Activated T-helper 2 cell treated with anti-CD3 and anti-CD28 coated beads, Interferon-gamma antibody, Interleukin-2, Interleukin-4, amounts not matched to agents 10 μg/mL and 5 μg/mL and 100 μg/mL, durations not matched to agents 14 hours and 24 hours and 36 hours (primary cell): ENCODE measurements at regions not wholly inside any gene's neighbourhood (a gene's known extent, or its start where the extent isn't known, plus 50 kb on each side); places are given as distances from the start of the nearest gene placed in this dataset.

ENCODE experiments used
- DNase-seq: peaks from one replicate; pipeline ENCODE4 v3.0.0; 2021; ENCODE audit warnings: low spot score
- H3K27ac Mint-ChIP-seq: one replicate; pipeline ENCODE4 v1.8.0; 2021; ENCODE audit warnings: mixed read lengths
- H3K27me3 Mint-ChIP-seq: one replicate; pipeline ENCODE4 v1.8.0; 2021; ENCODE audit warnings: low read depth, mixed read lengths
- H3K36me3 Mint-ChIP-seq: one replicate; pipeline ENCODE4 v1.8.0; 2021; ENCODE audit warnings: low read depth, mixed read lengths
- H3K4me1 Mint-ChIP-seq: one replicate; pipeline ENCODE4 v1.8.0; 2021; ENCODE audit warnings: low read depth, mixed read lengths
- H3K4me3 Mint-ChIP-seq: one replicate; pipeline ENCODE4 v1.8.0; 2021; ENCODE audit warnings: low read depth, mild to moderate bottlenecking, moderate library complexity, mixed read lengths
- H3K9me3 Mint-ChIP-seq: one replicate; pipeline ENCODE4 v1.8.0; 2021; ENCODE audit warnings: mixed read lengths
- intact Hi-C: fragments of 100-400 bp; cut with micrococcal nuclease; formaldehyde crosslinking; loops from one replicate; pipeline ENCODE4 v1.15.1; 2023

DNA sequence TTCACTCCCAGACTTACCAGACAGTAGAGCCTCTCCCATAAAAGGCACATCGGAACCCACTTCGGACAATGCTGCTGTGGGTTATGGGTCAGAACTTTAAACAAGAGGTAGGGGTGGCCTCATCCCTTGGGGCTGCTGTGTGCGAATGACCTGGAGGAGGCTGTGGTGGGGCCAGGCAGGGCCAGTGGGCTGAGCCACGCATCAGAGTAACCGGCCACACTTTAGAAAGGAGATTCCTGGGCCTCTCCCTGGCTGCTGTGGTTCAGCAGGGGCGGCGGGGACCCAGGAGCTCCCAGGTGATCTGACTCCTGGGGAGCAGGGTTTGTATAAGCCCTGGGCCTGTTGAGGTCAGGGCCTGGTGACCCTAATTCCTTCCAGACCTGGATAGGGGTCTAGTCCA is 110.2 kb upstream of the C1orf174 start:
- Mint-ChIP-seq H3K4me3 (no peak overlapping the region), H3K36me3 (no peaks in the 10 kb centered on the region), H3K9me3 (peaks cover 15% of the 10 kb centered on the region), H3K27me3 (no peaks in the 10 kb centered on the region), H3K4me1 (no peaks in the 10 kb centered on the region), H3K27ac (no peak overlapping the region)
- intact Hi-C loops: no loop called here
- no peak for DNase-seq

DNA sequence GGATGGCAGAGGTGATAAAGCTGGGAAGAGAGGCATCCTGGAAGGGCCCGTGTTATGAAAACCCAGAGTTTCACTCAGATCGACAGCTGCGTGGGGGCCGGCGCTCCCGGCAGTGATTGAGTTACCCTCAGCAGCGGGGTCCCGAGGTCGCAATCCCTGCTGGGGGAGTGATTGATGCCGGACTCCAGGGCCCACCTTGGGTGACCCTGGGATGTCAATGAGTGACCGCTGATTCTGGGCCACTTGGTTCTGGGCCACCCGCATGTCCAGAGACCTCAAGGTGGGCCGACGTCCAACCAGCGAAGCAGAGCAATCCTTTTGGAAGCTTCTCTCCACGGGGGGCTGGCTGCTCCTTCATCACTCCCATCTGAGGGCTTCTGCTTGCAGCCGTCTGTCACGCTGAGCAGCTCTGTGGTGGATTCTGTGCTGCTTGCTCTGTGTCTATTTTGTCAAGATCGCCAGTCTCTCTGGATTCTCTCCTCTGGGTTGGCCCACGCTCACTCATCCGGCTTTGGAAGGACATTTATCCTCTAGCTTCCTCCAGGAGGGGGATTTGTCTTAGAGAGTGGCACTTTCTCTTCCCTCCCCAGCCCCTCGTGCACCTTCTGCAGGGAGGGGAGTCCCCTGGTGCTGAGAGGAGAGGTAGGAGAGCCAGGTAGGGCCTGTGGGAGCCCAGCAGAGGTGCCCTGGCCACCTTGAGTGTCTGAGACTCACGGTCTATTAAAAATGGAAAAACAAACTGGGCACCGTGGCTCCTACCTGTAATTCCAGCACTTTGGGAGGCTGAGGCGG is 110.9 kb upstream of the C1orf174 start:
- DNase-seq: no peak
- Mint-ChIP-seq H3K9me3 (peaks cover 15% of the 10 kb centered on the region), H3K4me1 (no peaks in the 10 kb centered on the region), H3K27me3 (no peaks in the 10 kb centered on the region), H3K27ac (no peak overlapping the region), H3K4me3 (no peak overlapping the region), H3K36me3 (no peaks in the 10 kb centered on the region)
- intact Hi-C loops: no loop called here

DNA sequence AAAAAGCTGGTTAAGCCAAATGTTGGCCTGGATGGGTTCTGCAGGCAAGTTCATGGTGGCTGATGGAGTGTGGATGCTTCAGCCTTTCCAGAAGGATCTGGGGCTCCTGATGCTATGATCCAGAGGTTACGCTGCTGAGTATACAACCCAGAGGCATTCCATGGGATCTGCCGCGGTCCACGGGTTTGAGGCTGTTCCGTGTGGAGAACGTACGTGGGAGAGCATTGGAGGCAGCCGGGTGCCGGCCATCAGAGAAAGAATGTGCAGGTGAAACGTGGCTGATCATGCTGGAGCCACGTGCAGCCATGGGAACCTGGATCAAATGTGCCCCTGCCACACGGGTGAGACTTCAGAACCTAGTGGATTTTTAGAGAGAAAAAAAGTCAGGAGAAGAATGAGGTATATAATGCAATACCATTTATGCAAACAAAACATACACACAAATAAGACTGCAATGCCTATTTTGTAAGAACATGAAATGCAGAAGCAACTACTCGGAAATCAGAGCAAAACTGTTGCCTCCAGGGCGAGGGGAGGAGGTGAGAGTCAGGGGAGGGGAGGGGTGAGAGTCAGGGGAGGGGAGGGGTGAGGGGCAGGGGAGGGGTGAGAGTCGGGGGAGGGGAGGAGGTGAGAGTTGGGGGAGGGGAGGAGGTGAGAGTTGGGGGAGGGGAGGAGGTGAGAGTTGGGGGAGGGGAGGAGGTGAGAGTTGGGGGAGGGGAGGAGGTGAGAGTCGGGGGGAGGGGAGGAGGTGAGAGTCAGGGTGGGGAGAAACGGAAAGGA is 116.5 kb upstream of the C1orf174 start:
- no peak overlapping the region for H3K4me3 Mint-ChIP-seq
- no peaks in the 10 kb centered on the region for H3K4me1 Mint-ChIP-seq
- H3K9me3 Mint-ChIP-seq: no peaks in the 10 kb centered on the region
- no peak for DNase-seq
- no peaks in the 10 kb centered on the region for H3K27me3 Mint-ChIP-seq
- intact Hi-C loops: no loop called here
- H3K27ac Mint-ChIP-seq: no peak overlapping the region
- H3K36me3 Mint-ChIP-seq: no peaks in the 10 kb centered on the region

DNA sequence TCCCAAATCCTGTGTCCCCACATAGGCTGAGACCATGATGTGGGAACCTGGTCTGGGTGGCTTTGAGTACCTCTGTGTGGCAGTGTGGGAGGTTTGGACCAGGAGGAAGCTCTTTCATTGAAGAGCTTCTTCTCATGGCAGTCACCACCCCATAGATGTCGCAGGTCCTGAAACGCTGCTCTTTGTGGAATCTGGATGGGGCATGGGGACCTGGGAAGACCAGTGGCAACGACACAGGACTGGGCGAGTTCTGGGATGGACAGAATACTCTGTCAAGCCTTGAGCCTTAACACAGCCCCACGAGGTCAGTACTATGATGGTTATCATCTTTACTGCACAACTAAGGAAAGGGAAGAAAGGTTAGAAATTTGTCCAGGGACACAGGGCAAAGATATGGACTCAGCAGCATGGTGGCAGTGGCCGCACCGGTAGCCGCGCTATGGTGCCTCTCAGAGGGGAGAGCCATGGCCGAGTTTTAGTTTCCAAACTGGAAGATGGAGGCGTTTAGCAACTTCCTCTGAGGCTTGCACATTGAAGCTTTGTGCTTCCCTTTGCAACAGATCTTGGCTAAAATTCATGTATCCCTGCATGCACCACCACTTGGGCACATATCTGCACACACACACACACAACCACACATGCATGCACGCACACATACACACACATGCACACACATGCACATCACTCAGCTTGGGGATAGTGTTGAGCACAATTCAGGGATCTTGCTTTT is 117.7 kb upstream of the C1orf174 start:
- Mint-ChIP-seq H3K4me3 (no peak overlapping the region), H3K27ac (no peak overlapping the region), H3K27me3 (no peaks in the 10 kb centered on the region), H3K4me1 (no peaks in the 10 kb centered on the region), H3K9me3 (no peaks in the 10 kb centered on the region), H3K36me3 (no peaks in the 10 kb centered on the region)
- peak; percentile 4 for DNase-seq
- intact Hi-C loops: no loop called here

DNA sequence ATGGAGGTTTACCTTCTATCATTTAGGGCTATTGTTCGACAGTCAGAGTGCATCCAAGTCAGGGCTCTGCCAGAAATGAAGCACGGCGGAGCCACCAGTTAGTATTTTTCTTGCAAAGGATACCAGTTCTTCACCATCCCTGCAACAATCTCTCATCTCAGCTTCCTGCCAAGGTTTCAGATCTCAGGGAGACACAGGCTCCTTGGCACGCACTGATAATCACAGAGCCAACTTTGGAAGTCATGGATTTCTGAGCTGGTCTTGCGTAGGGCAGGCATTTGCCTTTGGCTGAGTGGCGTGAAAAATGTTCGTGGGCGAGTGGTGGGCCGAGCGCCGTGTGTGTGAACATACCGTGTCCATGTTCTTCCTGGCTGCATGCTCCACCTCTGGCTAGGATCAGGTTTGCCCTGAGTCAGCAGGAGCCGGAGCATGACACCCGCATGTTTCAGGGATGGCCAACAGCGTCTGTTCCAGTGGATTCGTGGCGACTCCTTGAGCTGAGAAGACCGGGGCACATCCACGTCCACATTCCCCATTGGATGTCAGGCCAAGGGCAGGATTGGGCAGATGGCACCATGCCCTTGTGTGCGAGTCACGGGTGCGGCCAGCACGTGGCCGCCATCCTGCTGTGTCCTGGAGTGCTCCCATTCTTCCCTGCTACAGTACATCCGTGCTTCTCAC is 118.5 kb upstream of the C1orf174 start:
- no peaks in the 10 kb centered on the region for H3K9me3 Mint-ChIP-seq
- no peak overlapping the region for H3K27ac Mint-ChIP-seq
- intact Hi-C loops: no loop called here
- H3K27me3 Mint-ChIP-seq: no peaks in the 10 kb centered on the region
- no peak overlapping the region for H3K4me3 Mint-ChIP-seq
- no peaks in the 10 kb centered on the region for H3K4me1 Mint-ChIP-seq
- DNase-seq: peak; percentile 4
- H3K36me3 Mint-ChIP-seq: no peaks in the 10 kb centered on the region

DNA sequence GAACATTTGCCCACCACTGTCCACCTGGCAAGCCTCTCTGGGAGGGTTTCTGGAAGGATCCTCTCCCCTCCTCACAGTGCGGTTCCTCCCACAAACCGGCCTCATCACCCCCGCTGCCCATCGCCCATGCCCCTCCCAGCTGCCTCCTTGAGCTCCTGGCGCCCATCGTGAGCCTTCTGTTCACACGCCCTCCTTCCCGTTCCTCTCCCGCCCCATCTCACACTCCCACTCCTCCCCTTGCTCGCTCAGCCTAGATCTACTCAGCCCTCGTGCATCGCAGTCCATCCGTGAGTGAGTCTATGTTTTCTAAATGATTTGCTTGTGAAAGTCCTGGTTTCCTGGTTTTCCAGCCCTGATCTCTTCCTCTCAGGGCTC is 119.1 kb upstream of the C1orf174 start:
- H3K9me3 Mint-ChIP-seq: no peaks in the 10 kb centered on the region
- H3K4me3 Mint-ChIP-seq: no peak overlapping the region
- H3K27ac Mint-ChIP-seq: no peak overlapping the region
- no peaks in the 10 kb centered on the region for H3K27me3 Mint-ChIP-seq
- H3K4me1 Mint-ChIP-seq: no peaks in the 10 kb centered on the region
- DNase-seq: peak; percentile 3
- no peaks in the 10 kb centered on the region for H3K36me3 Mint-ChIP-seq
- intact Hi-C loops: no loop called here

DNA sequence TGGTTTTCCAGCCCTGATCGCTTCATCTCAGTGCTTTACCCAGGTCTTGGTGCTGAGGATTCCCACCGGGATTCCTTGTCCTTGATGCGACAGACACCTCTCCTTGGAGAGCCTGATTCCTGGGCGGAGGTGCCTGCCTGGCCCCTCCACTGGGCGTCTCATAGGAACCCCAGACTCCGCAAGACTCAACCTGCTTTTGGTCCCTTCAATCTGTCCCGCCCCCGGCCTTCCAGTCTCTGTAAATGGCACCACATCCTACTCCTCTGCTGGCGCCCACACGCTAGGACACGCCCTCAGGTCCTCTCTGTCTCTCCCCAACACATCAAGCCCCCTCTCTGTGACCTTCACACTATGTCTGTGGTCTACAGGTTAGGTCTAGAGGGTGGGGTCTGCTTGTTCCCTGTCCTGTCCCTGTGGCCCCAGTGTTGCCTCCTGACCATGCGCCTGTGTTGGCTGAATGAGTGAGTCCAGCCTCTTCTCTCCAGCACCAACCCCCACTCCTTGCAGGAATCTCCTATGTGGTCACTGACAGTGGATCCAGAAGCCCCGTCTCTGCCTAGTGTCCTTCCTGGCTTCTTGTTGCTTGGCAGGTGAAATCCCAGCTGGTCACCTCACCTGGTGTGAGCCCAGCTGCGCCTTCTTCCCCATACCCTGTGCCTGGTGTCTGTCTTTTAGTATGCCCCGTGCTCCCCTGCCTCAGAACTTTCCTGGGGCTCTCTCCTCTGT is 119.7 kb upstream of the C1orf174 start:
- Mint-ChIP-seq H3K27me3 (no peaks in the 10 kb centered on the region), H3K27ac (no peak overlapping the region), H3K4me3 (no peak overlapping the region), H3K36me3 (no peaks in the 10 kb centered on the region), H3K4me1 (no peaks in the 10 kb centered on the region), H3K9me3 (no peaks in the 10 kb centered on the region)
- intact Hi-C loops: no loop called here
- peak; percentile 6 for DNase-seq

DNA sequence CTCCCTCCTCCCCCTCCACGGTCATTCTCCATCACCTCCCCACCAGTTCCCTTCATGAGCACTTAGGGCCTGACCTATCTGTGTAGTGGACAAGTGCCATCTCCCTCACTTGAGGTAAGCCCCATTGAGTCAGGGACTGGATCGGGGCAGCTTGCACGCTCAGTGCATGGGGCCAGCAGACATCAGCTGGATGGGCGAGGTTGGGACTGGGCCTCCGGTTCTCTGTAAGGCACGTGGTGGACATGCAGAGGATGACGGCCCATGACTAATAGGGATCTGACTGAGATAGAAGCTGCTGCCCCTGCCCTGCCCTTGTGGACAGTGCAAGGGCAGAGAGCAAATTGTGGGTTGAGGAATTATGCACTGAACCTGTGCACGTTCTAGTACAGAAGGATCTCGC is 120.4 kb upstream of the C1orf174 start:
- Mint-ChIP-seq H3K27me3 (no peaks in the 10 kb centered on the region), H3K27ac (no peak overlapping the region), H3K36me3 (no peaks in the 10 kb centered on the region), H3K4me1 (no peaks in the 10 kb centered on the region), H3K4me3 (no peak overlapping the region), H3K9me3 (no peaks in the 10 kb centered on the region)
- intact Hi-C loops: no loop called here
- DNase-seq: peak; percentile 3

DNA sequence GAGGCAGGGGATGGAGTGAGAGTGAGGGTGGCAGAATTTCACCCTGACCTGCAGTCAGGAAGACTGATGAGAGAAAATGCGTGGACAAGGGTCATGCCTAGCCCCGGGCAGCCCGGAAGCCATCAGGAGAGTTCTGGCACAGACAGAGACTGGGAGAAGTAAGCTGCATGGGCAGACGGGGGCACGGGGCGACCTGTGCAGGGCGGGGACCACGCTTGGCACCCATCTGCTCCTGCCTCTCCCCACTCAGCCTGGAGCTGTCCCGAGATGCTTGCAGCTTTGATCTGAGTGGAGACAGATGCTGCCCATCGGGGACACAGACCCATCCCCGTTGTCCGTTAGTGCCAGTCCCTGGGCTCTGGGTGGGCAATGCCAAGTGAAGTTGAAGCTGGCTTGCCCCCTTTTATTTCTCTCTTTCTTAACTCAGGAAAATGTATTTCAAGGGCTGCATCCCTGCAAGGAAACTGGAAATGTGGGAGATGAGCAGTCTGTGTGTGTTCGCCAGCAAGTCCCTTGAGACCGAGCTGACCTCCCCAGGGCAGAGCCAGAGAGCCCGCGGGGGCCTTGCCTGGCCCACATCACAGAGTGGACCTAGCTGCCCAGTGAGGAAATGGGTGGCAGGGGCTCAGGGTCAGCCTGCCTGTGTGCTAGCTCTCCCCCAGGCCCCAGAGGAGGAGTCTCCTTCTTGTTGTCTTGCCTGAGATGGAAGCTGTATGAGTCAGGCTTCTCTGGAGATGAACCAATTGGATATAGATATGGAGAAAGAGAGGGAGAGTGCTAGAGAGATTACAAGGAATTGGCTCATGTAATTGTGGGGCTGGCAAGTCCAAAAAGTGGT is 121.3 kb upstream of the C1orf174 start:
- intact Hi-C loops: no loop called here
- Mint-ChIP-seq H3K27ac (no peak overlapping the region), H3K9me3 (no peaks in the 10 kb centered on the region), H3K4me1 (no peaks in the 10 kb centered on the region), H3K27me3 (no peaks in the 10 kb centered on the region), H3K36me3 (no peaks in the 10 kb centered on the region), H3K4me3 (no peak overlapping the region)
- peak; percentile 4 for DNase-seq

DNA sequence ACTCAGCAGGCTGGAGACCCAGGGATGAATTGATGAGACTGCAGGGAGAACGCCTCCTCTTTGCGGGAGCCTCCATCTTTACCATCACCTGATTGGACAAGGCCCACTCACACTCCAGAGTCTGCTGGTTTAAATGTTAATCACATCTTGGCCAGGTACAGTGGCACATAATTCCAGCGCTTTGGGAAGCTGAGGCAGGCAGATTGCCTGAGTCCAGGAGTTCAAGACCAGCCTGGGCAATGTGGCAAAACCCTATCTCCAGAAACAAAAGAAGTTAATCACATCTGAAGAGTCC is 121.8 kb upstream of the C1orf174 start:
- peak; percentile 4 for DNase-seq
- H3K4me1 Mint-ChIP-seq: no peaks in the 10 kb centered on the region
- intact Hi-C loops: no loop called here

DNA sequence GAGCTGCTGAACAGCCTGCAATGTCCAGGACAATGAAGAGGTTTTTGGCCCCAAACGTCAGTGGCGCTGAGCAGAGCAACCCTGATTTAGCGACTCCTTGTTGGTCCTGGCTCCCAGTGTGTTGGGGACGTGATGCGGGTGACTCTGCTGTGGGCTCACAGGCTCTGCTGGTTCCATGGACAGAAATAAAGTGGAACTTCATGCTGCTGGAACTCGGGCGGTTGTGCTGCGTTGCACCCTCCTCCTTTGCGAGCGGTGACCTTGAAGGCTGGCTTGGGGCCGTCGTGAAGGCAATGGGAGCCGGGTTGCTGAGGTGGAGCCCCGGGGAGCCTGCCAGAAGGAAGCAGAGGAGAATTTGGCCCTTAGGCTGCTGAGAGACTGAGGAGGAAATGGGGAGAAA is 122.6 kb upstream of the C1orf174 start:
- no peaks in the 10 kb centered on the region for H3K27me3 Mint-ChIP-seq
- no peak overlapping the region for H3K4me3 Mint-ChIP-seq
- H3K4me1 Mint-ChIP-seq: no peaks in the 10 kb centered on the region
- no peak for DNase-seq
- H3K36me3 Mint-ChIP-seq: no peaks in the 10 kb centered on the region
- no peaks in the 10 kb centered on the region for H3K9me3 Mint-ChIP-seq
- intact Hi-C loops: no loop called here
- no peak overlapping the region for H3K27ac Mint-ChIP-seq

More for the DNA sequence above, 121.8 kb upstream of the C1orf174 start:
- Mint-ChIP-seq H3K4me3 (no peak overlapping the region), H3K27me3 (no peaks in the 10 kb centered on the region), H3K27ac (no peak overlapping the region), H3K9me3 (no peaks in the 10 kb centered on the region), H3K36me3 (no peaks in the 10 kb centered on the region)

DNA sequence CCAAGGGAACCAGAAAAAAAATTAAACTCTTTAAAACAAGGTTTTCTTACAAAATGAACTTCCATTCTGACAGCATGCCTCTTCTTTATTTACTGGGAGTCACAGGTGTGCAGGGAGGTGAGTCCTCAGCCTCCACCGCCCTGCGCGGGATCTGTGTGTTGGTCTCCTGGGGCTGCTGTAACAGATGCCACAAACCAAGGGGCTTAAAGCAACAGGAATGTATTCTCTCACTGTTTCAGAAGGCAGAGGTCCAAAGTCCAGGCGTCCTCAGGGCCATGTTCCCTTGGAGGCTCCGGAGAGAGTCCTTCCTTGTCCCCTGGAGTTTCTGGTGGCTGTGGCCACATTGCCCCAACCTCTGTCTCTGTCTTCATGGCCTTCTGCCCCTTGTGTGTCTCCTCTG is 123.6 kb upstream of the C1orf174 start:
- H3K4me3 Mint-ChIP-seq: no peak overlapping the region
- H3K4me1 Mint-ChIP-seq: no peaks in the 10 kb centered on the region
- intact Hi-C loops: no loop called here
- no peaks in the 10 kb centered on the region for H3K27me3 Mint-ChIP-seq
- DNase-seq: peak; percentile 2
- no peaks in the 10 kb centered on the region for H3K9me3 Mint-ChIP-seq
- no peaks in the 10 kb centered on the region for H3K36me3 Mint-ChIP-seq
- H3K27ac Mint-ChIP-seq: no peak overlapping the region
